Kidney epithelial cell (primary cell): ENCODE measurements at regions not wholly inside any gene's neighbourhood (a gene's known extent, or its start where the extent isn't known, plus 50 kb on each side); places are given as distances from the start of the nearest gene placed in this dataset.

Experiments used
- DNase-seq: peaks from one replicate; pipeline ENCODE4 v3.0.0-alpha.2; 2010; ENCODE audit warnings: low read depth
- H3K27me3 ChIP-seq: 2 replicates; pipeline ENCODE4 v1.6.0; 2011; ENCODE audit warnings: low read length; ENCODE audit not compliant: control insufficient read depth, insufficient read depth
- H3K36me3 ChIP-seq: 2 replicates; pipeline ENCODE4 v1.5.1; 2011; ENCODE audit warnings: low read length; ENCODE audit not compliant: control insufficient read depth, insufficient read depth
- H3K4me3 ChIP-seq: 2 replicates; pipeline ENCODE4 v1.5.1; 2011; ENCODE audit warnings: low read depth, mild to moderate bottlenecking, control low read depth, low read length
- CTCF ChIP-seq: IDR thresholded peaks from 2 replicates; pipeline ENCODE4 v1.5.1; 2011; ENCODE audit warnings: mild to moderate bottlenecking, moderate library complexity, low read length, control low read depth, inconsistent platforms; ENCODE audit not compliant: insufficient read depth, poor library complexity, severe bottlenecking

- DNase-seq, result no peak
- no peak for TF ChIP-seq CTCF
Measured at GRCh38 chr3:21801631-21802030, 50.6 kb upstream of the ZNF385D start.

GRCh38 chr3:21803604-21804003 is 52.6 kb upstream of the ZNF385D start:
- TF ChIP-seq CTCF, result no peak
- Histone ChIP-seq H3K4me3 (no peak overlapping the region), H3K27me3 (no peaks in the 10 kb centered on the region), H3K36me3 (no peaks in the 10 kb centered on the region)
- no peak for DNase-seq

More at GRCh38 chr3:21801631-21802030, 50.6 kb upstream of the ZNF385D start:
- Histone ChIP-seq H3K36me3 (no peaks in the 10 kb centered on the region), H3K27me3 (no peaks in the 10 kb centered on the region), H3K4me3 (no peak overlapping the region)

GRCh38 chr3:21804330-21804729 is 53.3 kb upstream of the ZNF385D start:
- Histone ChIP-seq H3K4me3 (no peak overlapping the region), H3K27me3 (no peaks in the 10 kb centered on the region), H3K36me3 (no peaks in the 10 kb centered on the region)
- no peak for DNase-seq
- no peak for TF ChIP-seq CTCF

- no peak for DNase-seq
- H3K4me3 ChIP-seq, result no peak overlapping the region
- H3K36me3 ChIP-seq, result no peaks in the 10 kb centered on the region
- no peaks in the 10 kb centered on the region for H3K27me3 ChIP-seq
- no peak for TF ChIP-seq CTCF
Measured at GRCh38 chr3:21806733-21807132, 55.7 kb upstream of the ZNF385D start.

GRCh38 chr3:21825684-21826083 is 74.7 kb upstream of the ZNF385D start:
- no peaks in the 10 kb centered on the region for H3K27me3 ChIP-seq
- H3K4me3 ChIP-seq, result no peak overlapping the region
- no peaks in the 10 kb centered on the region for H3K36me3 ChIP-seq
- no peak for DNase-seq
- TF ChIP-seq CTCF, result no peak

GRCh38 chr3:21826416-21826815 is 75.4 kb upstream of the ZNF385D start:
- no peak overlapping the region for H3K4me3 ChIP-seq
- TF ChIP-seq CTCF, result no peak
- DNase-seq, result no peak
- H3K36me3 ChIP-seq, result no peaks in the 10 kb centered on the region
- no peaks in the 10 kb centered on the region for H3K27me3 ChIP-seq
